IMR-90 (cell line): ENCODE measurements at regions not wholly inside any gene's neighbourhood (a gene's known extent, or its start where the extent isn't known, plus 50 kb on each side); places are given as distances from the start of the nearest gene placed in this dataset.
A peak's percentile ranks its signal among the peaks of the same experiment; 100 is the strongest.

Experiments used
- ATAC-seq: fragments of 200-7000 bp; cut with Tn5 transposase; 2 replicates; pipeline ENCODE4 v1.9.1; 2020; ENCODE audit warnings: low read depth, mild to moderate bottlenecking, moderate library complexity
- BruUV-seq: library from RNA; stranded (reverse); fragments of 400-500 nt; replicated peaks from 2 replicates; lab custom pipeline; 2021; lab: Mats Ljungman, UMichigan
- CTCF ChIA-PET: fragments of 300-600 bp; formaldehyde crosslinking; extraction: SDS; loops from one replicate; lab custom pipeline; 2021; ENCODE audit warnings: antibody characterized with exemption; lab: Yijun Ruan, JAX
- POLR2A ChIA-PET: fragments of 300-600 bp; sonication (Branson Sonifier 250); formaldehyde crosslinking; loops from one replicate; lab custom pipeline; 2022; ENCODE audit warnings: antibody characterized with exemption; ENCODE audit not compliant: unreplicated experiment; lab: Charles Lee
- DNase-seq: peaks from one replicate; pipeline ENCODE4 v3.0.0; 2013
- H2AFZ ChIP-seq: replicated peaks from 2 replicates; pipeline ENCODE3; 2013; ENCODE audit warnings: low read length, mild to moderate bottlenecking; ENCODE audit not compliant: poor library complexity
- H2AK5ac ChIP-seq: 2 replicates; pipeline ENCODE4 v1.6.1; 2013; ENCODE audit warnings: low read depth, low read length, inconsistent platforms
- H2AK9ac ChIP-seq: replicated peaks from 2 replicates; pipeline ENCODE3; 2013; ENCODE audit warnings: mild to moderate bottlenecking, low read depth, low read length, moderate library complexity; ENCODE audit not compliant: poor library complexity
- H2BK120ac ChIP-seq: 2 replicates; pipeline ENCODE4 v1.6.1; 2013; ENCODE audit warnings: low read depth, low read length, inconsistent platforms
- H2BK15ac ChIP-seq: 3 replicates; pipeline ENCODE4 v1.6.1; 2013; ENCODE audit warnings: low read depth, low read length, inconsistent platforms
- H2BK20ac ChIP-seq: 2 replicates; pipeline ENCODE4 v1.6.1; 2013; ENCODE audit warnings: low read depth, mild to moderate bottlenecking, inconsistent platforms, low read length, moderate library complexity
- H2BK5ac ChIP-seq: 2 replicates; pipeline ENCODE4 v1.6.1; 2013; ENCODE audit warnings: mild to moderate bottlenecking, low read depth, low read length, inconsistent platforms; ENCODE audit not compliant: poor library complexity, severe bottlenecking
- H3K14ac ChIP-seq: replicated peaks from 2 replicates; pipeline ENCODE4 v1.6.1; 2013; ENCODE audit warnings: low read depth, low read length, inconsistent platforms
- H3K18ac ChIP-seq: 2 replicates; pipeline ENCODE4 v1.6.1; 2013; ENCODE audit warnings: low read depth, low read length, control low read depth
- H3K23ac ChIP-seq: 2 replicates; pipeline ENCODE4 v1.6.1; 2013; ENCODE audit warnings: low read depth, low read length, inconsistent platforms
- H3K27ac ChIP-seq: 2 replicates; pipeline ENCODE4 v1.5.1; 2013; ENCODE audit warnings: mild to moderate bottlenecking, control low read depth, low read length; ENCODE audit not compliant: insufficient read depth
- H3K27me3 ChIP-seq: 2 replicates; pipeline ENCODE4 v1.6.1; 2013; ENCODE audit warnings: low read length; ENCODE audit not compliant: control insufficient read depth, insufficient read depth
- H3K36me3 ChIP-seq: 2 replicates; pipeline ENCODE4 v1.6.1; 2013; ENCODE audit warnings: low read length, mixed read lengths; ENCODE audit not compliant: control insufficient read depth, insufficient read depth
- H3K4ac ChIP-seq: 2 replicates; pipeline ENCODE4 v1.6.1; 2013; ENCODE audit warnings: low read depth, low read length, inconsistent platforms
- H3K4me1 ChIP-seq: 2 replicates; pipeline ENCODE4 v1.6.1; 2013; ENCODE audit warnings: low read length, mixed read lengths; ENCODE audit not compliant: control insufficient read depth, insufficient read depth
- H3K4me2 ChIP-seq: 2 replicates; pipeline ENCODE4 v1.6.1; 2013; ENCODE audit warnings: low read depth, mild to moderate bottlenecking, control low read depth, low read length, moderate library complexity
- H3K4me3 ChIP-seq: 2 replicates; pipeline ENCODE4 v1.5.1; 2013; ENCODE audit warnings: low read depth, mild to moderate bottlenecking, control low read depth, low read length, moderate library complexity; ENCODE audit not compliant: insufficient read depth
- H3K56ac ChIP-seq: 2 replicates; pipeline ENCODE4 v1.6.1; 2013; ENCODE audit warnings: low read length, inconsistent platforms; ENCODE audit not compliant: insufficient read depth; ENCODE audit errors: extremely low read depth
- H3K79me1 ChIP-seq, 2 experiments: 2 replicates each; pipeline ENCODE4 v1.6.1; 2013; ENCODE audit warnings: low read length in 2 of 2, inconsistent platforms in 1 of 2, low read depth in 1 of 2
- H3K9ac ChIP-seq: 2 replicates; pipeline ENCODE4 v1.6.1; 2013; ENCODE audit warnings: low read depth, low read length, control low read depth
- H3K9me1 ChIP-seq: 2 replicates; pipeline ENCODE4 v1.6.1; 2013; ENCODE audit warnings: low read length, inconsistent platforms; ENCODE audit not compliant: insufficient read depth
- H3K9me3 ChIP-seq: 2 replicates; pipeline ENCODE4 v1.6.1; 2013; ENCODE audit warnings: low read length; ENCODE audit not compliant: control insufficient read depth, insufficient read depth
- H4K20me1 ChIP-seq: 2 replicates; pipeline ENCODE4 v1.6.1; 2013; ENCODE audit warnings: low read length, inconsistent platforms; ENCODE audit not compliant: insufficient read depth
- H4K5ac ChIP-seq: 2 replicates; pipeline ENCODE4 v1.6.1; 2013; ENCODE audit warnings: mild to moderate bottlenecking, low read depth, low read length, control low read depth
- H4K8ac ChIP-seq, 2 experiments: 2 replicates each; pipeline ENCODE4 v1.6.1; 2013; ENCODE audit warnings: low read depth in 2 of 2, low read length in 2 of 2, control low read depth in 1 of 2, inconsistent platforms in 1 of 2
- H4K91ac ChIP-seq: 2 replicates; pipeline ENCODE4 v1.6.1; 2013; ENCODE audit warnings: low read depth, low read length, inconsistent platforms; ENCODE audit not compliant: insufficient read depth
- BHLHE40 ChIP-seq: fragments of 150-350 bp; IDR thresholded peaks from 2 replicates; pipeline ENCODE4 v1.6.1; 2016; ENCODE audit warnings: mild to moderate bottlenecking, low read depth, low read length
- CEBPB ChIP-seq: IDR thresholded peaks from 2 replicates; pipeline ENCODE4 v1.6.1; 2012; ENCODE audit warnings: low read depth, low read length, improper control_type of control experiment
- CHD1 ChIP-seq: IDR thresholded peaks from 2 replicates; pipeline ENCODE4 v1.6.1; 2012; ENCODE audit warnings: low read depth, low read length, improper control_type of control experiment
- FOS ChIP-seq: fragments of 150-350 bp; IDR thresholded peaks from 2 replicates; pipeline ENCODE4 v1.6.1; 2016; ENCODE audit warnings: low read depth, low read length
- MAFK ChIP-seq: IDR thresholded peaks from 2 replicates; pipeline ENCODE4 v1.6.1; 2012; ENCODE audit warnings: low read depth, low read length, improper control_type of control experiment
- MAZ ChIP-seq: IDR thresholded peaks from 2 replicates; pipeline ENCODE4 v1.6.1; 2012; ENCODE audit warnings: low read depth, mild to moderate bottlenecking, low read length, improper control_type of control experiment, moderate library complexity, borderline replicate concordance
- MXI1 ChIP-seq: IDR thresholded peaks from 2 replicates; pipeline ENCODE4 v1.6.1; 2012; ENCODE audit warnings: low read depth, mild to moderate bottlenecking, low read length, moderate library complexity, borderline replicate concordance
- RAD21 ChIP-seq: IDR thresholded peaks from 2 replicates; pipeline ENCODE4 v1.6.1; 2012; ENCODE audit warnings: low read length, improper control_type of control experiment
- RCOR1 ChIP-seq: IDR thresholded peaks from 2 replicates; pipeline ENCODE4 v1.6.1; 2012; ENCODE audit warnings: mild to moderate bottlenecking, low read length, improper control_type of control experiment; ENCODE audit not compliant: insufficient replicate concordance
- RFX5 ChIP-seq: IDR thresholded peaks from 2 replicates; pipeline ENCODE4 v1.8.0; 2012; ENCODE audit warnings: low read depth, mild to moderate bottlenecking, low read length, moderate library complexity
- SMC3 ChIP-seq: fragments of 150-350 bp; IDR thresholded peaks from 2 replicates; pipeline ENCODE4 v1.6.1; 2016; ENCODE audit warnings: low read depth, mild to moderate bottlenecking, antibody characterized with exemption, low read length, moderate library complexity
- WGBS, 2 experiments: methylation state at CpG; one replicate each; pipeline versions ENCODE4 v1.1.5 to v1.1.7; 2013; ENCODE audit warnings: missing lambda C conversion rate in 2 of 2; ENCODE audit not compliant: insufficient read length in 1 of 2; ENCODE audit errors: extremely low coverage in 2 of 2; 5-methylcytosine and 5-hydroxymethylcytosine counted together
- dilution Hi-C: fragments of 300-500 bp; cut with HindIII; formaldehyde crosslinking; loops from one replicate; pipeline ENCODE4 v1.14.3; 2018; ENCODE audit warnings: low sequenced_read_pairs; ENCODE audit not compliant: unreplicated experiment
- in situ Hi-C: fragments of 300-500 bp; cut with MboI; formaldehyde crosslinking; loops from 3 replicates; pipeline ENCODE4 v1.14.3; 2019; ENCODE audit warnings: low sequenced_read_pairs, inconsistent platforms, mixed read lengths
- intact Hi-C: fragments of 100-400 bp; cut with micrococcal nuclease; formaldehyde crosslinking; loops from 2 replicates; pipeline ENCODE4 v1.10.0; 2022
- TF ChIP-seq, protein P1 (sequence below): conservative IDR thresholded peaks from 2 replicates; pipeline ENCODE4 v1.5.1; 2012; ENCODE audit warnings: mild to moderate bottlenecking, low read depth, low read length, improper control_type of control experiment
- TF ChIP-seq, protein P2 (sequence below): fragments of 150-350 bp; IDR thresholded peaks from 2 replicates; pipeline ENCODE4 v1.6.1; 2017; ENCODE audit warnings: mild to moderate bottlenecking, antibody characterized with exemption, low read length, low read depth

DNA sequence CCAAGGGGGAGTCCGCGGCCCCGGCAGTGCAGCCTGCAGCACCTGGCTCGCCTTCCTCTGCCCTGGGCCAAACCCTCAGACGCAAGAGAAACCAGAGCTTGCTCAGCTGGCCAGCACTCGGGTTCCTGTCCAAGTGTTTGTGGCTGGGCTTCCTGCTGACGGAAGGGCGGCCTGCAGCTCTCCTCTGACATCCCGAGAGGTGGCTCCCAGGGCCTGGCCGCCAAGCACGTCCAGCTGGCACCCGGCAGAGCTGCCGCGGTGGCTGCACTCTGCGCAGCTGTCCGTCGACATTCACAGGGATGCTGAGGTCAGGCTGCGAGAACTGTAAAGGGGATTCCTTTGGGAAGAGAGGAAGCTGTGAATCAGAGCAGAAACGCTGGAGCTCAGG, 85.6 kb downstream of the CPN2 start:
- peaks cover 2% of the 10 kb centered on the region; the same call in 1 of the 2 replicates for H3K4me1 ChIP-seq
- no peak overlapping the region for H3K27ac ChIP-seq
- CTCF ChIA-PET = interaction anchor here (1.1 kb wide), 1 partner anchor 50 kb away, joined by 4 read pairs; no protein-coding TSS in a partner anchor
- no peak overlapping the region for H4K8ac ChIP-seq
- BruUV-seq = no TSS peak
- no peaks in the 10 kb centered on the region for H4K20me1 ChIP-seq
- no peaks in the 10 kb centered on the region for H3K36me3 ChIP-seq
- in situ Hi-C loops = no loop called here
- intact Hi-C loops = loop anchor here (5.0 kb wide), 1 partner anchor 483 kb away; no protein-coding TSS in a partner anchor
- H3K4ac ChIP-seq = no peak overlapping the region
- peak overlapping the region; percentile 44; the same call in 1 of the 2 replicates for H3K4me2 ChIP-seq
- H3K14ac ChIP-seq = no peak overlapping the region
- peak overlapping the region; percentile 86 for H2AFZ ChIP-seq
- no peaks in the 10 kb centered on the region; the same call in 1 of the 2 replicates for H3K9me1 ChIP-seq
- POLR2A ChIA-PET = no interaction called here
- no peak overlapping the region for H3K18ac ChIP-seq
- no peak overlapping the region for H2AK9ac ChIP-seq
- no peaks in the 10 kb centered on the region for H3K9me3 ChIP-seq
- no peak overlapping the region for H3K56ac ChIP-seq
- H2BK15ac ChIP-seq = no peak overlapping the region
- H3K9ac ChIP-seq = no peak overlapping the region
- TF ChIP-seq FOS (0 out of 2 replicates have a peak, but pooled peaks have one; percentile 23), MAFK (no peak), RCOR1 (no peak), BHLHE40 (0 out of 2 replicates have a peak, but pooled peaks have one; percentile 5), CHD1 (no peak), MXI1 (no peak), RAD21 (no peak), MAZ (no peak), CEBPB (no peak), SMC3 (no peak), RFX5 (no peak)
- TF ChIP-seq, protein P1, sequence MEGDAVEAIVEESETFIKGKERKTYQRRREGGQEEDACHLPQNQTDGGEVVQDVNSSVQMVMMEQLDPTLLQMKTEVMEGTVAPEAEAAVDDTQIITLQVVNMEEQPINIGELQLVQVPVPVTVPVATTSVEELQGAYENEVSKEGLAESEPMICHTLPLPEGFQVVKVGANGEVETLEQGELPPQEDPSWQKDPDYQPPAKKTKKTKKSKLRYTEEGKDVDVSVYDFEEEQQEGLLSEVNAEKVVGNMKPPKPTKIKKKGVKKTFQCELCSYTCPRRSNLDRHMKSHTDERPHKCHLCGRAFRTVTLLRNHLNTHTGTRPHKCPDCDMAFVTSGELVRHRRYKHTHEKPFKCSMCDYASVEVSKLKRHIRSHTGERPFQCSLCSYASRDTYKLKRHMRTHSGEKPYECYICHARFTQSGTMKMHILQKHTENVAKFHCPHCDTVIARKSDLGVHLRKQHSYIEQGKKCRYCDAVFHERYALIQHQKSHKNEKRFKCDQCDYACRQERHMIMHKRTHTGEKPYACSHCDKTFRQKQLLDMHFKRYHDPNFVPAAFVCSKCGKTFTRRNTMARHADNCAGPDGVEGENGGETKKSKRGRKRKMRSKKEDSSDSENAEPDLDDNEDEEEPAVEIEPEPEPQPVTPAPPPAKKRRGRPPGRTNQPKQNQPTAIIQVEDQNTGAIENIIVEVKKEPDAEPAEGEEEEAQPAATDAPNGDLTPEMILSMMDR = no peak
- TF ChIP-seq, protein P2, sequence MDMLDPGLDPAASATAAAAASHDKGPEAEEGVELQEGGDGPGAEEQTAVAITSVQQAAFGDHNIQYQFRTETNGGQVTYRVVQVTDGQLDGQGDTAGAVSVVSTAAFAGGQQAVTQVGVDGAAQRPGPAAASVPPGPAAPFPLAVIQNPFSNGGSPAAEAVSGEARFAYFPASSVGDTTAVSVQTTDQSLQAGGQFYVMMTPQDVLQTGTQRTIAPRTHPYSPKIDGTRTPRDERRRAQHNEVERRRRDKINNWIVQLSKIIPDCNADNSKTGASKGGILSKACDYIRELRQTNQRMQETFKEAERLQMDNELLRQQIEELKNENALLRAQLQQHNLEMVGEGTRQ = no peak
- H3K4me3 ChIP-seq = no peak overlapping the region
- H2BK20ac ChIP-seq = no peak overlapping the region
- peak; percentile 89 for ATAC-seq
- no peaks in the 10 kb centered on the region for H3K79me1 ChIP-seq
- dilution Hi-C loops = no loop called here
- H4K91ac ChIP-seq = no peak overlapping the region
- peak; percentile 93 for DNase-seq
- no peak overlapping the region for H2AK5ac ChIP-seq
- peaks cover 22% of the 10 kb centered on the region for H3K27me3 ChIP-seq
- H4K5ac ChIP-seq = no peak overlapping the region
- H2BK5ac ChIP-seq = no peak overlapping the region
- no peak overlapping the region for H2BK120ac ChIP-seq
- 0% methylated on average over 4 of the region's 19 CpGs; no CpG with 5 or more reads in 1 of the 2 experiments for WGBS, 2 experiments
- no peak overlapping the region for H3K23ac ChIP-seq
